Endodermal cell (in vitro differentiated cells): ENCODE measurements at regions not wholly inside any gene's neighbourhood (a gene's known extent, or its start where the extent isn't known, plus 50 kb on each side); places are given as distances from the start of the nearest gene placed in this dataset.
"Not testable (repeated sequence)": the region's sequence is repeated elsewhere in the genome, so short reads cannot be mapped to it uniquely, and the experiment has no call there.

Experiments used
- DNase-seq: peaks from one replicate; pipeline ENCODE4 v3.0.0-alpha.2; 2017
- H3K27ac ChIP-seq: 2 replicates; pipeline ENCODE4 v1.5.1; 2013; ENCODE audit warnings: mild to moderate bottlenecking, low read depth, low read length, moderate library complexity
- H3K27me3 ChIP-seq: 2 replicates; pipeline ENCODE4 v1.6.1; 2013; ENCODE audit warnings: mild to moderate bottlenecking, low read length, moderate library complexity; ENCODE audit not compliant: insufficient read depth, control insufficient read depth, poor library complexity, severe bottlenecking
- H3K36me3 ChIP-seq: 2 replicates; pipeline ENCODE4 v1.7.0; 2013; ENCODE audit warnings: mild to moderate bottlenecking, low read length, moderate library complexity; ENCODE audit not compliant: control insufficient read depth, insufficient read depth
- H3K4me1 ChIP-seq: one replicate; pipeline ENCODE4 v1.7.0; 2013; ENCODE audit warnings: low read length; ENCODE audit not compliant: control insufficient read depth, insufficient read depth
- H3K4me3 ChIP-seq: 2 replicates; pipeline ENCODE4 v1.5.1; 2013; ENCODE audit warnings: mild to moderate bottlenecking, low read length, moderate library complexity
- H3K9ac ChIP-seq: 2 replicates; pipeline ENCODE4 v1.6.1; 2013; ENCODE audit warnings: mild to moderate bottlenecking, low read length, moderate library complexity; ENCODE audit not compliant: poor library complexity, severe bottlenecking; ENCODE audit errors: extremely low read depth
- H3K9me3 ChIP-seq: 2 replicates; pipeline ENCODE4 v1.6.1; 2013; ENCODE audit warnings: mild to moderate bottlenecking, low read length, moderate library complexity; ENCODE audit not compliant: control insufficient read depth
- H3K27ac Mint-ChIP-seq: 2 replicates; pipeline ENCODE4 v1.8.0; 2020; ENCODE audit warnings: mixed read lengths
- H3K27me3 Mint-ChIP-seq: 2 replicates; pipeline ENCODE4 v1.8.0; 2021; ENCODE audit warnings: mild to moderate bottlenecking, mixed read lengths; ENCODE audit not compliant: insufficient read depth
- H3K36me3 Mint-ChIP-seq: 2 replicates; pipeline ENCODE4 v1.8.0; 2020; ENCODE audit warnings: low read depth, mixed read lengths
- H3K4me1 Mint-ChIP-seq: 2 replicates; pipeline ENCODE4 v1.8.0; 2020; ENCODE audit warnings: mixed read lengths
- H3K4me3 Mint-ChIP-seq: 2 replicates; pipeline ENCODE4 v1.8.0; 2020; ENCODE audit warnings: mild to moderate bottlenecking, moderate library complexity, mixed read lengths
- H3K9me3 Mint-ChIP-seq: 2 replicates; pipeline ENCODE4 v1.8.0; 2020; ENCODE audit warnings: mild to moderate bottlenecking, mixed read lengths
- CTCF ChIP-seq: fragments of 200-600 bp; sonication (generic); conservative IDR thresholded peaks from 2 replicates; pipeline ENCODE4 v1.5.0; 2021; ENCODE audit warnings: antibody characterized with exemption, mild to moderate bottlenecking
- WGBS, 2 experiments: methylation state at CpG; one replicate each; pipeline versions ENCODE4 v1.1.5 to v1.1.7; 2013; ENCODE audit warnings: missing lambda C conversion rate in 2 of 2, mixed read lengths in 1 of 2; ENCODE audit not compliant: insufficient coverage in 1 of 2, insufficient read length in 1 of 2; 5-methylcytosine and 5-hydroxymethylcytosine counted together

- H3K36me3 Mint-ChIP-seq = no peaks in the 10 kb centered on the region
- Histone ChIP-seq H3K9me3 (no peaks in the 10 kb centered on the region), H3K27me3 (no peaks in the 10 kb centered on the region), H3K9ac (no peak overlapping the region), H3K4me3 (no peak overlapping the region), H3K27ac (no peak overlapping the region), H3K4me1 (no peaks in the 10 kb centered on the region), H3K36me3 (no peaks in the 10 kb centered on the region)
- no peak for TF ChIP-seq CTCF
- H3K4me3 Mint-ChIP-seq = no peak overlapping the region
- peaks cover 4% of the 10 kb centered on the region for H3K27me3 Mint-ChIP-seq
- H3K4me1 Mint-ChIP-seq = no peaks in the 10 kb centered on the region
- WGBS, 2 experiments = 87 to 92% methylated on average over 10 of the region's 10 CpGs
- peaks cover 8% of the 10 kb centered on the region for H3K9me3 Mint-ChIP-seq
- no peak for DNase-seq
- no peak overlapping the region for H3K27ac Mint-ChIP-seq
Measured at GRCh38 chr5:2353871-2354440, 397.5 kb downstream of the IRX2 start.

- H3K9me3 Mint-ChIP-seq = peaks cover 12% of the 10 kb centered on the region
- no peak overlapping the region for H3K4me3 Mint-ChIP-seq
- H3K27me3 Mint-ChIP-seq = no peaks in the 10 kb centered on the region
Measured at GRCh38 chr5:2353211-2353610, 398.3 kb downstream of the IRX2 start.

GRCh38 chr5:2352101-2352861, 399.2 kb downstream of the IRX2 start:
- Mint-ChIP-seq H3K27me3 (no peaks in the 10 kb centered on the region), H3K4me1 (no peaks in the 10 kb centered on the region), H3K4me3 (no peak overlapping the region), H3K27ac (no peak overlapping the region), H3K36me3 (no peaks in the 10 kb centered on the region), H3K9me3 (peaks cover 18% of the 10 kb centered on the region)
- no peak overlapping the region for H3K4me3 ChIP-seq
- TF ChIP-seq CTCF = no peak
- H3K27ac ChIP-seq = no peak overlapping the region
- no peaks in the 10 kb centered on the region for H3K36me3 ChIP-seq
- H3K9me3 ChIP-seq = peaks cover 3% of the 10 kb centered on the region
- DNase-seq = no peak
- WGBS, 2 experiments = 73 to 85% methylated on average over 4 to 12 of the region's 12 CpGs
- no peaks in the 10 kb centered on the region for H3K27me3 ChIP-seq
- H3K4me1 ChIP-seq = no peaks in the 10 kb centered on the region
- H3K9ac ChIP-seq = no peak overlapping the region

More at GRCh38 chr5:2353211-2353610, 398.3 kb downstream of the IRX2 start:
- Histone ChIP-seq H3K27ac (no peak overlapping the region), H3K4me1 (no peaks in the 10 kb centered on the region), H3K9me3 (peaks cover 3% of the 10 kb centered on the region), H3K4me3 (no peak overlapping the region), H3K36me3 (no peaks in the 10 kb centered on the region), H3K27me3 (no peaks in the 10 kb centered on the region), H3K9ac (no peak overlapping the region)
- no peak for TF ChIP-seq CTCF
- WGBS, 2 experiments = 92 to 100% methylated on average over 1 to 5 of the region's 5 CpGs
- no peak for DNase-seq
- Mint-ChIP-seq H3K27ac (no peak overlapping the region), H3K4me1 (no peaks in the 10 kb centered on the region), H3K36me3 (no peaks in the 10 kb centered on the region)

GRCh38 chr5:2349768-2350167, 401.7 kb downstream of the IRX2 start:
- H3K27me3 ChIP-seq, H3K36me3 Mint-ChIP-seq, H3K4me1 ChIP-seq, H3K27me3 Mint-ChIP-seq, H3K9me3 ChIP-seq, H3K36me3 ChIP-seq, H3K4me3 ChIP-seq, H3K9ac ChIP-seq, DNase-seq, H3K4me1 Mint-ChIP-seq, H3K4me3 Mint-ChIP-seq, H3K27ac ChIP-seq, H3K27ac Mint-ChIP-seq: not testable (repeated sequence)
- 100% methylated on average over 1 of the region's 1 CpG; no CpG with 5 or more reads in 1 of the 2 experiments for WGBS, 2 experiments
- peaks cover 23% of the 10 kb centered on the region for H3K9me3 Mint-ChIP-seq
